ENCODE measurements at regions not wholly inside any gene's neighbourhood (a gene's known extent, or its start where the extent isn't known, plus 50 kb on each side); places are given as distances from the start of the nearest gene placed in this dataset.

DNA sequence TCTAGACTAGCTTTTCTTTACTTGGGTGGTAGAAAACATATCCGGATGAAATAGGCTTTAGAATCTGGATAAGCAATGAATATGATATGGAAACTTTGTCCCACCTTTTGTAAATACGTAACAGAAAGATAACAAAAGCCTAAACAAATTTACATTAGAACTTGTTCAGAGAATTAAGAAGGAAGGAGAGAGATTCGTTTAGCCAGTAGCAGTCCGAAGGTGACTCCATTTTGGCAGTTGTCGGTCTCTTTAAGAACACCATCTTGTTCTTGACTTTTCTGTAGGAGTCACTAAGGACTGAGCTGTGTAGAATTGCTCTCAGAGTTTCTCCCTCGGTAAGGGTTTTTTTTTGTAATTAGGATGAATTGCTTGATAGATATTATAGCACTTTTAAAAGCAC lies 475.1 kb downstream of the PCNX1 start:
- peaks cover 92% of the 10 kb centered on the region for H3K79me2 ChIP-seq (replicated peaks; ENCODE audit: insufficient read depth)
- peaks cover 21% of the 10 kb centered on the region for H3K9me3 Mint-ChIP-seq
- H3K4me1 ChIP-seq (ENCODE audit: insufficient read depth), result peaks cover 20% of the 10 kb centered on the region; the same call in 1 of the 2 replicates
- H3K4me2 ChIP-seq, result no peak overlapping the region
- H3K36me3 ChIP-seq (ENCODE audit: insufficient read depth), result no peaks in the 10 kb centered on the region
- H3K27ac Mint-ChIP-seq, result no peak overlapping the region; the same call in 1 of the 2 replicates
- H3K36me3 Mint-ChIP-seq (ENCODE audit: low read depth), result peaks cover 21% of the 10 kb centered on the region
- no peaks in the 10 kb centered on the region for H3F3A ChIP-seq (replicated peaks; ENCODE audit: low read depth)
- H3K27ac ChIP-seq (ENCODE audit: low read depth), result no peak overlapping the region
- no peaks in the 10 kb centered on the region for H3K9me2 ChIP-seq (ENCODE audit: insufficient read depth)
- no peak overlapping the region for H3K4me3 Mint-ChIP-seq
- DNase-seq (ENCODE audit: low spot score), result no peak
- TF ChIP-seq, protein P1, sequence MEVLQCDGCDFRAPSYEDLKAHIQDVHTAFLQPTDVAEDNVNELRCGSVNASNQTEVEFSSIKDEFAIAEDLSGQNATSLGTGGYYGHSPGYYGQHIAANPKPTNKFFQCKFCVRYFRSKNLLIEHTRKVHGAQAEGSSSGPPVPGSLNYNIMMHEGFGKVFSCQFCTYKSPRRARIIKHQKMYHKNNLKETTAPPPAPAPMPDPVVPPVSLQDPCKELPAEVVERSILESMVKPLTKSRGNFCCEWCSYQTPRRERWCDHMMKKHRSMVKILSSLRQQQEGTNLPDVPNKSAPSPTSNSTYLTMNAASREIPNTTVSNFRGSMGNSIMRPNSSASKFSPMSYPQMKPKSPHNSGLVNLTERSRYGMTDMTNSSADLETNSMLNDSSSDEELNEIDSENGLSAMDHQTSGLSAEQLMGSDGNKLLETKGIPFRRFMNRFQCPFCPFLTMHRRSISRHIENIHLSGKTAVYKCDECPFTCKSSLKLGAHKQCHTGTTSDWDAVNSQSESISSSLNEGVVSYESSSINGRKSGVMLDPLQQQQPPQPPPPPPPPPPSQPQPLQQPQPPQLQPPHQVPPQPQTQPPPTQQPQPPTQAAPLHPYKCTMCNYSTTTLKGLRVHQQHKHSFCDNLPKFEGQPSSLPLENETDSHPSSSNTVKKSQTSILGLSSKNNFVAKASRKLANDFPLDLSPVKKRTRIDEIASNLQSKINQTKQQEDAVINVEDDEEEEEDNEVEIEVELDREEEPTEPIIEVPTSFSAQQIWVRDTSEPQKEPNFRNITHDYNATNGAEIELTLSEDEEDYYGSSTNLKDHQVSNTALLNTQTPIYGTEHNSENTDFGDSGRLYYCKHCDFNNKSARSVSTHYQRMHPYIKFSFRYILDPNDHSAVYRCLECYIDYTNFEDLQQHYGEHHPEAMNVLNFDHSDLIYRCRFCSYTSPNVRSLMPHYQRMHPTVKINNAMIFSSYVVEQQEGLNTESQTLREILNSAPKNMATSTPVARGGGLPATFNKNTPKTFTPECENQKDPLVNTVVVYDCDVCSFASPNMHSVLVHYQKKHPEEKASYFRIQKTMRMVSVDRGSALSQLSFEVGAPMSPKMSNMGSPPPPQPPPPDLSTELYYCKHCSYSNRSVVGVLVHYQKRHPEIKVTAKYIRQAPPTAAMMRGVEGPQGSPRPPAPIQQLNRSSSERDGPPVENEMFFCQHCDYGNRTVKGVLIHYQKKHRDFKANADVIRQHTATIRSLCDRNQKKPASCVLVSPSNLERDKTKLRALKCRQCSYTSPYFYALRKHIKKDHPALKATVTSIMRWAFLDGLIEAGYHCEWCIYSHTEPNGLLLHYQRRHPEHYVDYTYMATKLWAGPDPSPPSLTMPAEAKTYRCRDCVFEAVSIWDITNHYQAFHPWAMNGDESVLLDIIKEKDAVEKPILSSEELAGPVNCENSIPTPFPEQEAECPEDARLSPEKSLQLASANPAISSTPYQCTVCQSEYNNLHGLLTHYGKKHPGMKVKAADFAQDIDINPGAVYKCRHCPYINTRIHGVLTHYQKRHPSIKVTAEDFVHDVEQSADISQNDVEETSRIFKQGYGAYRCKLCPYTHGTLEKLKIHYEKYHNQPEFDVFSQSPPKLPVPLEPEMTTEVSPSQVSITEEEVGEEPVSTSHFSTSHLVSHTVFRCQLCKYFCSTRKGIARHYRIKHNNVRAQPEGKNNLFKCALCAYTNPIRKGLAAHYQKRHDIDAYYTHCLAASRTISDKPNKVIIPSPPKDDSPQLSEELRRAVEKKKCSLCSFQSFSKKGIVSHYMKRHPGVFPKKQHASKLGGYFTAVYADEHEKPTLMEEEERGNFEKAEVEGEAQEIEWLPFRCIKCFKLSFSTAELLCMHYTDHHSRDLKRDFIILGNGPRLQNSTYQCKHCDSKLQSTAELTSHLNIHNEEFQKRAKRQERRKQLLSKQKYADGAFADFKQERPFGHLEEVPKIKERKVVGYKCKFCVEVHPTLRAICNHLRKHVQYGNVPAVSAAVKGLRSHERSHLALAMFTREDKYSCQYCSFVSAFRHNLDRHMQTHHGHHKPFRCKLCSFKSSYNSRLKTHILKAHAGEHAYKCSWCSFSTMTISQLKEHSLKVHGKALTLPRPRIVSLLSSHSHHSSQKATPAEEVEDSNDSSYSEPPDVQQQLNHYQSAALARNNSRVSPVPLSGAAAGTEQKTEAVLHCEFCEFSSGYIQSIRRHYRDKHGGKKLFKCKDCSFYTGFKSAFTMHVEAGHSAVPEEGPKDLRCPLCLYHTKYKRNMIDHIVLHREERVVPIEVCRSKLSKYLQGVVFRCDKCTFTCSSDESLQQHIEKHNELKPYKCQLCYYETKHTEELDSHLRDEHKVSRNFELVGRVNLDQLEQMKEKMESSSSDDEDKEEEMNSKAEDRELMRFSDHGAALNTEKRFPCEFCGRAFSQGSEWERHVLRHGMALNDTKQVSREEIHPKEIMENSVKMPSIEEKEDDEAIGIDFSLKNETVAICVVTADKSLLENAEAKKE (CRISPR knock-in tag; IDR thresholded peaks at IDR 0.05), result no peak
- TF ChIP-seq, protein P2, sequence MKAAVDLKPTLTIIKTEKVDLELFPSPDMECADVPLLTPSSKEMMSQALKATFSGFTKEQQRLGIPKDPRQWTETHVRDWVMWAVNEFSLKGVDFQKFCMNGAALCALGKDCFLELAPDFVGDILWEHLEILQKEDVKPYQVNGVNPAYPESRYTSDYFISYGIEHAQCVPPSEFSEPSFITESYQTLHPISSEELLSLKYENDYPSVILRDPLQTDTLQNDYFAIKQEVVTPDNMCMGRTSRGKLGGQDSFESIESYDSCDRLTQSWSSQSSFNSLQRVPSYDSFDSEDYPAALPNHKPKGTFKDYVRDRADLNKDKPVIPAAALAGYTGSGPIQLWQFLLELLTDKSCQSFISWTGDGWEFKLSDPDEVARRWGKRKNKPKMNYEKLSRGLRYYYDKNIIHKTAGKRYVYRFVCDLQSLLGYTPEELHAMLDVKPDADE (IDR thresholded peaks at IDR 0.05), result no peak
- TF ChIP-seq CREB1 (CRISPR knock-in tag; IDR thresholded peaks at IDR 0.05; ENCODE audit: low read depth) (no peak), EZH2 (IDR thresholded peaks at IDR 0.05; ENCODE audit: low read depth, unreplicated experiment) (no peak), NANOG (IDR thresholded peaks at IDR 0.05; ENCODE audit: borderline replicate concordance) (no peak), EZH2phosphoT487 (IDR thresholded peaks at IDR 0.05; ENCODE audit: unreplicated experiment) (no peak)
- TF ChIP-seq, protein P3, sequence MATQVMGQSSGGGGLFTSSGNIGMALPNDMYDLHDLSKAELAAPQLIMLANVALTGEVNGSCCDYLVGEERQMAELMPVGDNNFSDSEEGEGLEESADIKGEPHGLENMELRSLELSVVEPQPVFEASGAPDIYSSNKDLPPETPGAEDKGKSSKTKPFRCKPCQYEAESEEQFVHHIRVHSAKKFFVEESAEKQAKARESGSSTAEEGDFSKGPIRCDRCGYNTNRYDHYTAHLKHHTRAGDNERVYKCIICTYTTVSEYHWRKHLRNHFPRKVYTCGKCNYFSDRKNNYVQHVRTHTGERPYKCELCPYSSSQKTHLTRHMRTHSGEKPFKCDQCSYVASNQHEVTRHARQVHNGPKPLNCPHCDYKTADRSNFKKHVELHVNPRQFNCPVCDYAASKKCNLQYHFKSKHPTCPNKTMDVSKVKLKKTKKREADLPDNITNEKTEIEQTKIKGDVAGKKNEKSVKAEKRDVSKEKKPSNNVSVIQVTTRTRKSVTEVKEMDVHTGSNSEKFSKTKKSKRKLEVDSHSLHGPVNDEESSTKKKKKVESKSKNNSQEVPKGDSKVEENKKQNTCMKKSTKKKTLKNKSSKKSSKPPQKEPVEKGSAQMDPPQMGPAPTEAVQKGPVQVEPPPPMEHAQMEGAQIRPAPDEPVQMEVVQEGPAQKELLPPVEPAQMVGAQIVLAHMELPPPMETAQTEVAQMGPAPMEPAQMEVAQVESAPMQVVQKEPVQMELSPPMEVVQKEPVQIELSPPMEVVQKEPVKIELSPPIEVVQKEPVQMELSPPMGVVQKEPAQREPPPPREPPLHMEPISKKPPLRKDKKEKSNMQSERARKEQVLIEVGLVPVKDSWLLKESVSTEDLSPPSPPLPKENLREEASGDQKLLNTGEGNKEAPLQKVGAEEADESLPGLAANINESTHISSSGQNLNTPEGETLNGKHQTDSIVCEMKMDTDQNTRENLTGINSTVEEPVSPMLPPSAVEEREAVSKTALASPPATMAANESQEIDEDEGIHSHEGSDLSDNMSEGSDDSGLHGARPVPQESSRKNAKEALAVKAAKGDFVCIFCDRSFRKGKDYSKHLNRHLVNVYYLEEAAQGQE (IDR thresholded peaks at IDR 0.05; ENCODE audit: unreplicated experiment), result no peak
- H4K20me1 ChIP-seq (replicated peaks; ENCODE audit: insufficient read depth), result no peaks in the 10 kb centered on the region
- ATAC-seq, result no peak
- no peak overlapping the region for H3K4me3 ChIP-seq
- H3K27me3 Mint-ChIP-seq (ENCODE audit: insufficient read depth, low read depth, poor library complexity), result peaks cover 3% of the 10 kb centered on the region
- H3K27me3 ChIP-seq (ENCODE audit: insufficient read depth), result no peaks in the 10 kb centered on the region
- H3K4me1 Mint-ChIP-seq, result peaks cover 37% of the 10 kb centered on the region
- no peak overlapping the region for H2AFZ ChIP-seq

All from GM23338 (cell line).